HCT116 (cell line): ENCODE measurements at regions not wholly inside any gene's neighbourhood (a gene's known extent, or its start where the extent isn't known, plus 50 kb on each side); places are given as distances from the start of the nearest gene placed in this dataset.

Source experiments
- ATAC-seq: fragments of 200-7000 bp; cut with Tn5 transposase; 2 replicates; pipeline ENCODE4 v1.9.1; 2020; ENCODE audit warnings: mild to moderate bottlenecking, moderate library complexity
- BruUV-seq: library from RNA; stranded (reverse); fragments of 400-500 nt; replicated peaks from 2 replicates; lab custom pipeline; 2021; lab: Mats Ljungman, UMichigan
- CTCF ChIA-PET: fragments of 300-600 bp; sonication (Branson Sonifier 250); formaldehyde crosslinking; loops from one replicate; lab custom pipeline; 2021; ENCODE audit warnings: antibody characterized with exemption; lab: Charles Lee
- POLR2A ChIA-PET: fragments of 300-600, 350-600 bp; sonication (Branson Sonifier 250); formaldehyde crosslinking; loops from one replicate; lab custom pipeline; 2021; ENCODE audit warnings: antibody characterized with exemption; lab: Charles Lee
- RAD21 ChIA-PET, 2 experiments: fragments of 300-600 bp; sonication (Branson Sonifier 250); formaldehyde crosslinking; loops; one replicate each; lab custom pipeline; 2023; ENCODE audit warnings: low total read pairs in 2 of 2; ENCODE audit not compliant: uncharacterized antibody in 2 of 2, unreplicated experiment in 2 of 2, low non-redundant PET in 1 of 2; lab: Charles Lee
- DNase-seq: peaks from one replicate; pipeline ENCODE4 v3.0.0-alpha.2; 2010; ENCODE audit warnings: low read depth, low spot score
- H2AFZ ChIP-seq: fragments of 200-600 bp; shearing (Covaris generic), sonication (generic); 2 replicates; pipeline ENCODE4 v1.6.1; 2017; ENCODE audit warnings: low read depth, mixed run types, mixed read lengths, antibody characterized with exemption, low read length; ENCODE audit not compliant: poor library complexity, severe bottlenecking
- H3K27ac ChIP-seq: 2 replicates; pipeline ENCODE4 v1.5.1; 2012; ENCODE audit warnings: low read depth, low read length
- H3K27me3 ChIP-seq: fragments of 200-600 bp; sonication (generic); 2 replicates; pipeline ENCODE4 v1.6.1; 2016; ENCODE audit warnings: mixed run types, low read length, mixed read lengths; ENCODE audit not compliant: insufficient read depth
- H3K36me3 ChIP-seq, 2 experiments: fragments of 200-500 bp in 1 of 2; fragments of 200-600 bp in 1 of 2; sonication (Bioruptor generic) in 1 of 2; sonication (generic) in 1 of 2; 2 replicates each; pipeline versions ENCODE4 v1.5.1 to v1.6.1; 2014 to 2016; ENCODE audit warnings: low read length in 2 of 2, inconsistent platforms in 1 of 2, mixed read lengths in 1 of 2, mixed run types in 1 of 2; ENCODE audit not compliant: insufficient read depth in 2 of 2, control insufficient read depth in 1 of 2
- H3K4me1 ChIP-seq, 2 experiments: fragments of 200-600 bp in 1 of 2; sonication (generic) in 1 of 2; 2 replicates each; pipeline versions ENCODE4 v1.5.1 to v1.6.1; 2012 to 2017; ENCODE audit warnings: low read length in 2 of 2, inconsistent platforms in 1 of 2, mild to moderate bottlenecking in 1 of 2, mixed read lengths in 1 of 2, mixed run types in 1 of 2, moderate library complexity in 1 of 2; ENCODE audit not compliant: insufficient read depth in 2 of 2, control insufficient read depth in 1 of 2
- H3K4me2 ChIP-seq: fragments of 200-600 bp; sonication (generic); 2 replicates; pipeline ENCODE4 v1.6.1; 2017; ENCODE audit warnings: mixed run types, low read length, mixed read lengths
- H3K4me3 ChIP-seq, 2 experiments: fragments of 200-600 bp in 1 of 2; sonication (generic) in 1 of 2; replicated peaks in 1 of 2; 2 replicates each; pipeline ENCODE4 v1.5.1; 2011 to 2016; ENCODE audit warnings: low read length in 2 of 2, control low read depth in 1 of 2, low read depth in 1 of 2, mild to moderate bottlenecking in 1 of 2, mixed read lengths in 1 of 2, mixed run types in 1 of 2
- H3K79me2 ChIP-seq: fragments of 200-600 bp; sonication (generic); 2 replicates; pipeline ENCODE4 v1.6.1; 2017; ENCODE audit warnings: mild to moderate bottlenecking, mixed run types, low read length, moderate library complexity, mixed read lengths; ENCODE audit not compliant: insufficient read depth
- H3K9ac ChIP-seq: fragments of 200-600 bp; sonication (generic); 2 replicates; pipeline ENCODE4 v1.6.1; 2016; ENCODE audit warnings: low read length, mixed read lengths
- H3K9me2 ChIP-seq: fragments of 200-600 bp; sonication (generic), shearing (Covaris generic); 2 replicates; pipeline ENCODE4 v1.6.1; 2017; ENCODE audit warnings: mixed run types, mild to moderate bottlenecking, moderate library complexity; ENCODE audit not compliant: insufficient read depth
- H3K9me3 ChIP-seq, 2 experiments: fragments of 200-500 bp in 1 of 2; fragments of 200-600 bp in 1 of 2; sonication (Bioruptor generic) in 1 of 2; sonication (generic) in 1 of 2; 2 replicates each; pipeline ENCODE4 v1.6.1; 2014 to 2017; ENCODE audit warnings: low read length in 2 of 2, mixed read lengths in 2 of 2, inconsistent platforms in 1 of 2, low read depth in 1 of 2, mild to moderate bottlenecking in 1 of 2, mixed run types in 1 of 2, moderate library complexity in 1 of 2; ENCODE audit not compliant: control insufficient read depth in 1 of 2, insufficient read depth in 1 of 2
- H4K20me1 ChIP-seq: fragments of 200-600 bp; sonication (generic), shearing (Covaris generic); 2 replicates; pipeline ENCODE4 v1.6.1; 2017; ENCODE audit warnings: mixed run types, mild to moderate bottlenecking, moderate library complexity; ENCODE audit not compliant: insufficient read depth
- CTCF ChIP-seq, 3 experiments: fragments of 200-600 bp in 1 of 3; sonication (generic) in 1 of 3; IDR thresholded peaks in 2 of 3; conservative IDR thresholded peaks in 1 of 3; 2 replicates each; pipeline ENCODE4 v1.5.1; 2012 to 2017; ENCODE audit warnings: low read depth in 2 of 3, low read length in 2 of 3, antibody characterized with exemption in 1 of 3, borderline replicate concordance in 1 of 3, control low read depth in 1 of 3, mild to moderate bottlenecking in 1 of 3, mixed read lengths in 1 of 3, mixed run types in 1 of 3, moderate library complexity in 1 of 3; ENCODE audit not compliant: insufficient read depth in 1 of 3
- JUND ChIP-seq: IDR thresholded peaks from 2 replicates; pipeline ENCODE4 v1.6.1; 2012
- MAX ChIP-seq: IDR thresholded peaks from 2 replicates; pipeline ENCODE4 v1.6.1; 2012
- REST ChIP-seq: IDR thresholded peaks from 2 replicates; pipeline ENCODE4 v1.6.1; 2012; ENCODE audit warnings: low read depth
- SIN3A ChIP-seq: IDR thresholded peaks from 2 replicates; pipeline ENCODE4 v1.6.1; 2012; ENCODE audit warnings: low read depth
- YY1 ChIP-seq: IDR thresholded peaks from 2 replicates; pipeline ENCODE4 v1.6.1; 2011; ENCODE audit warnings: low read length, low read depth, moderate library complexity, mild to moderate bottlenecking; ENCODE audit not compliant: insufficient replicate concordance; ENCODE audit errors: extremely low read depth
- intact Hi-C: fragments of 100-400 bp; cut with micrococcal nuclease; formaldehyde crosslinking; loops from 2 replicates; pipeline ENCODE4 v1.10.0; 2022

- no TSS peak for BruUV-seq
- no peak for DNase-seq
- no peaks in the 10 kb centered on the region for H3K79me2 ChIP-seq
- H4K20me1 ChIP-seq, result no peaks in the 10 kb centered on the region
- H3K4me2 ChIP-seq, result no peak overlapping the region
- intact Hi-C loops, result no loop called here
- H3K27me3 ChIP-seq, result no peaks in the 10 kb centered on the region
- H3K36me3 ChIP-seq, result no peaks in the 10 kb centered on the region
- no peaks in the 10 kb centered on the region for H3K9me2 ChIP-seq
- POLR2A ChIA-PET, result interaction anchor here (0.5 kb wide), 1 partner anchor 141 kb away, joined by 3 read pairs; no protein-coding TSS in a partner anchor
- H3K9ac ChIP-seq, result no peak overlapping the region
- RAD21 ChIA-PET, result no interaction called here
- no peaks in the 10 kb centered on the region for H3K9me3 ChIP-seq
- CTCF ChIA-PET, result no interaction called here
- no peak for ATAC-seq
- no peak overlapping the region for H3K4me3 ChIP-seq
- H3K27ac ChIP-seq, result no peak overlapping the region
- no peaks in the 10 kb centered on the region for H3K4me1 ChIP-seq
- no peak overlapping the region for H2AFZ ChIP-seq
- TF ChIP-seq YY1 (no peak), MAX (no peak), CTCF (IDR thresholded peaks at IDR 0.05 in 2 of 3, conservative IDR thresholded peaks at IDR 0.05 in 1 of 3; ENCODE audit: borderline replicate concordance in 1 of 3, insufficient read depth in 1 of 3, low read depth in 2 of 3, low read length in 2 of 3) (no peak), REST (no peak), SIN3A (no peak), JUND (no peak)
- TF ChIP-seq, all 23 proteins: peak for 0
These were observed 133.8 kb upstream of the MEF2C start for GRCh38 chr5:89016741-89017303.
